Erythroblast (primary cell): ENCODE measurements at regions not wholly inside any gene's neighbourhood (a gene's known extent, or its start where the extent isn't known, plus 50 kb on each side); places are given as distances from the start of the nearest gene placed in this dataset.

Experiments used
- DNase-seq, 2 experiments: peaks; one replicate each; lab custom pipeline; 2025; lab: John Stamatoyannopoulos, UW
- GATA1 ChIP-seq: IDR thresholded peaks from 2 replicates; pipeline ENCODE4 v1.6.1; 2011; ENCODE audit warnings: low read depth, mild to moderate bottlenecking, control low read depth, low read length, moderate library complexity
- POLR2A ChIP-seq: IDR thresholded peaks from 2 replicates; pipeline ENCODE4 v1.6.1; 2011; ENCODE audit warnings: mild to moderate bottlenecking, low read length

- TF ChIP-seq GATA1 (no peak), POLR2A (no peak)
- DNase-seq = no peak
These were observed 1627.6 kb upstream of the ZEB2 start for GRCh38 chr2:146147448-146148012.

DNA sequence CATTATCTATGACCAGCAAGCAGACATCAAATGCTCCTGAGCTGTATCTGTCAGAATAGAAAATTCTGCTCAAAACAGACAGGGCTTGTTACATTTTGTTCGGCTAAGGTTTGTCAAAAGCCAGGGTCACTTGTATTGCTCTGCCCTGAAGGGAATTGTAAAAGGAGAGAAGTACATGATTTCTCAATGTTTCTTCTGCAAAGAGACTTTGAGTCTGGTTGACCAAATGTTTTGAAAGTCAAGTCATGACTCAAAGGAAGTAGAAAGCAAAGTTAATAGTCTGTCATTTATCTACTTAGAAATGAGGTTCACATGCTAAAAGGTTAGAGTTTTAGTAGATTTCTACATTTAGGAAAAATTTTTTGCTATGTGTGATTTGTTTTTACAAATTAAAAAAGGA is 1624.1 kb upstream of the ZEB2 start:
- no peak for DNase-seq
- TF ChIP-seq GATA1 (no peak), POLR2A (no peak)

GRCh38 chr2:146138820-146139219 is 1618.9 kb upstream of the ZEB2 start:
- TF ChIP-seq POLR2A (no peak), GATA1 (no peak)

DNA sequence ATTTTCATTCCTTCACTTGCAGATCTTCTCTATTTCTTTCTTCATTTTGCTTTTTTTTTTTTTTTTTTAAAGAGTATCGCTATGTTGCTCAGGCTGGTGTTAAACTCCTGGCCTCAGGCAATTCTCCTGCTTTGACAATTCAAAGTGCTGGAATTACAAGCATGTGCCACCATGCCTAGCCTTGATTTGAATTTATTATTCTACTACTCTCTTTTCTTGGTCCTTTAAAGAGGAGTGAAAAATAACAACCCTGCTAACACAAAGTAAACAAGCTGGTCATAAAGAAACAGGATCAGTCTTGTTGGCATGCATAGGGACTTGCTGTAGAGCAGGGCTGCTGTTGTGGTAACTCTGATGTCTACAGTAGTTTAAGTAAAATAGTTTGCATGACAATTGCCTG is 1615.3 kb upstream of the ZEB2 start:
- no peak for DNase-seq
- TF ChIP-seq POLR2A = no peak
- no peak for TF ChIP-seq GATA1

More at GRCh38 chr2:146138820-146139219, 1618.9 kb upstream of the ZEB2 start:
- DNase-seq = no peak

DNA sequence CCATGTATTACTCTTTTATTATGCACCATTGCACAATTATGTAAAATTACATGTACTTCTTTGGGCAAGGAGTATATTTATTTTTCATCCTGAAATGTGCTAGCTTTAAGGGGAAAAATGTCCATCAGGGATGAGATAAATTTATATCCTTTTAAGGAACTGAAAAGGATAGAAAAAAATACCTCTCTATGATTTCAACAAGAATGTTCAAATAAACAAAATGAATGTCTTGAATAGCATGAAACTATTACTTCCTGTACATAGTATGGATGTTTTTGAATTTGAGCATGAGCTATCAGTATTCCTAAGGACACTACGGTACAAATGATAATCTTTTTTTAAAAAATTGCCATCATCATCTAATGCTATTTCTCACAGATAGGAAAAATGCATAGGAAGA is 1611.9 kb upstream of the ZEB2 start:
- DNase-seq = no peak
- TF ChIP-seq POLR2A (no peak), GATA1 (no peak)

DNA sequence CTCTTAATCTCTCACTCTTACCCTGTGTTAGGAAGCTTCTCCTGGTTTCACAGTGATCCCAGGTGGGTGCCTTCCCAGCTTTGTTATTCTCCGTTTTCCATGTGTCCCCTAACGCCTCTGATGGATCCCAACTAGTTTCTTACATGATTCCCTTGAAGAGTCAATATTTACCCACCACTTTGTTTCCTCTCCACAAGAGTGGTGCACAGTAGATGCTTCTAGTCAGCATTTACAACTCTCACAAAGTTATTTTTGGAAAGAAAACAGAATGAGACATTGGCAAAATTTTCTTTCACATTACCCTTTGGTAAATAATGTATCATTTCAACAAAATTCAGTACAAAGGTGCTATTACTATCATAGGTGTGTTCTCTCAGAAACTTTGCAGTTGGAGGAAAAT is 1611.1 kb upstream of the ZEB2 start:
- no peak for DNase-seq
- TF ChIP-seq GATA1 (no peak), POLR2A (no peak)

DNA sequence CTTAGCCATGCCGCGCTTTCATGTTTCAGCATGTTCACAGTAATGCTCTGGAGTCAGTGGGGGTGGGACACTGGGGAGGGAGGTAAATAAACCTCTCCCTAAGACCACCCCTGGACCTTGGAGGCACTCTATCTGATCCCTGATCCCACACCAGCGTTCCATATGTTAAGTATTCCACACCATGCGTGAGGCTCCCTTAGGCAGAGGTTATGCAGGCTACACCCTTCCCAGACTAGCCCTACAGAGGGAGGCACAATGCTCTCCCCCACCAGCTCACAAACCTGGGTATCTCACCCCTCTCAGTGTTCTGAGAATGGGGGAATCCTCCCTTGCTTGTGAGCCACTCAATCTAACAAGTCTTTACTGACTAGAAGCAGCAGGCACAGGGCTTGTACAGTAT is 1610.4 kb upstream of the ZEB2 start:
- no peak for DNase-seq
- no peak for TF ChIP-seq POLR2A
- TF ChIP-seq GATA1 = no peak

GRCh38 chr2:146129231-146129630 is 1609.3 kb upstream of the ZEB2 start:
- no peak for DNase-seq
- TF ChIP-seq GATA1 (no peak), POLR2A (no peak)

DNA sequence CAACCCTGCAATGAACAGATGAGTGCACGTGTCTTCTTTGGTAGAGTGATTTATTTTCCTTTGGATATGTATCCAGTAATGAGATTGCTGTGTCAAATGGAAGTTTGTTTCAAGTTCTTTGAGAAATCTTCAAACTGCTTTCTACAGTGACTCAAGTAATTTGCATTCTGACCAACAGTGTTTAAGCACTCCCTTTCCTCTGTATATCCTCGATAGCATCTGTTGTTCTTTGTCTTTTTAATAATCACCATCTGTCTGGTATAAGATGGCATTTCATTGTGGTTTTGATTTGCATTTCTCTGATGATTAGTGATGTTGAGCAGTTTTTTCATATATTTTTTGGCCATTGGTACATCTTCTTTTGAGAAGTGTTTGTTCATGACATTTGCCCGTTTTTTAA is 1608.3 kb upstream of the ZEB2 start:
- TF ChIP-seq GATA1 (no peak), POLR2A (no peak)
- no peak for DNase-seq

GRCh38 chr2:146125551-146125950 is 1605.6 kb upstream of the ZEB2 start:
- no peak for DNase-seq
- no peak for TF ChIP-seq GATA1
- TF ChIP-seq POLR2A = no peak

- TF ChIP-seq GATA1 = no peak
- TF ChIP-seq POLR2A = no peak
These were observed 1604.8 kb upstream of the ZEB2 start for GRCh38 chr2:146124741-146125140.

GRCh38 chr2:146123714-146124113 is 1603.8 kb upstream of the ZEB2 start:
- no peak for TF ChIP-seq GATA1
- TF ChIP-seq POLR2A = no peak
- DNase-seq = no peak

More at GRCh38 chr2:146124741-146125140, 1604.8 kb upstream of the ZEB2 start:
- DNase-seq = no peak

DNA sequence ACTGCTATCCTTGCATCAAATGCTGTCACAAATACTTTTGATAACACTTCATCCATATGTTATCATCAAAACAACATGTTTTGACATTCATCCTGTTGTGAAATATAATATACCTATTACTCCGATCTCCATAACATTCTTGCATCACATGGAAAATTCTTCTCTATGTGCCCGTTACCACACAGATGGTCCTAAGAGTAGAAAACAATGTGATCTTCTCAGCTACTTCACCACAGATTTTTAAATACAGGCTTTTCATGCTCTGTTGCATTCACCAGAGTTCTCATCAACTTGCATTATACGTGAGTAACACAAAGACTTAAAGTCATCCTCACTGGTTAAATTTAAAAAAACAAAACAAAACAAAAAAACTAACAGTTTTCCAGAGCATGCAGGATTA is 1603.3 kb upstream of the ZEB2 start:
- no peak for TF ChIP-seq POLR2A
- no peak for TF ChIP-seq GATA1
- DNase-seq = no peak

- no peak for DNase-seq
- no peak for TF ChIP-seq GATA1
- no peak for TF ChIP-seq POLR2A
These were observed 1599.7 kb upstream of the ZEB2 start for GRCh38 chr2:146119586-146119985.

DNA sequence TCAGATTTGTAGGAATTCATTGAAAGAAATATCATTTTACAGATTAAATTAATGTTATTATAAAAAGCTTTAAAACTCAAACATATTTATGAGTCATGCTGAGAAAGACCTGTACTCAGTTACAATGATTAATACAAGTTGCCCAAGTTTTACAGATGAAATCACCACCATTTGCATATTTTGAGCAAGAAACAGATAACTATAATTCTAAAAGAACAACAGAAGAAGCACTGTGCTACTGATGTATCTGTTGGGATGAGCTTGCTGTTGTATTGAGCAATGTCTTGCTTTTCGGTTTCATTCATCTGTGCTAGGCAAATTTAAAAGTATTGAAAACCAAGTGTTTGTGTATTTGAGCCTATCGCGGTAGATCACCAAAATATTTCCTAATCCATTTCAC is 1589.1 kb upstream of the ZEB2 start:
- TF ChIP-seq GATA1 = no peak
- no peak for TF ChIP-seq POLR2A
- DNase-seq = no peak

DNA sequence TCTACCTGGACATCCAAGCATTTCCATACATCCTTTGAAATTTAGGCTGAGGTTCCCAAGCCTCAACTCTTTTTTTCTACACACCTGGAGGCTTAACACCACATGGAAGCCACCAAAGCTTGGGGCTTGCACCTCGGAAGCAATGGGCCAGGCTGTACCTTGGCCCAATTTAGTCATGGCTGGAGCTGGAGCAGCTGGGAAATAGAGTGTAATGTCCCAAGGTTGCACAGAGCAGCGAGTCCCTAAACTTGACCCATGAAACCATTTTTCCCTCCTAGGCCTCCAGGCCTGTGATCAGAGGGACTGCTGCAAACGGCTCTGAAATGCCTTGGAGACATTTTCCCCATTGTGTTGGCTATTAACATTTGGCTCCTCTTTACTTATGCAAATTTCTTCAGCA is 1574.3 kb upstream of the ZEB2 start:
- no peak for DNase-seq
- TF ChIP-seq GATA1 (no peak), POLR2A (no peak)
